ENCODE measurements at regions not wholly inside any gene's neighbourhood (a gene's known extent, or its start where the extent isn't known, plus 50 kb on each side); places are given as distances from the start of the nearest gene placed in this dataset.

DNA sequence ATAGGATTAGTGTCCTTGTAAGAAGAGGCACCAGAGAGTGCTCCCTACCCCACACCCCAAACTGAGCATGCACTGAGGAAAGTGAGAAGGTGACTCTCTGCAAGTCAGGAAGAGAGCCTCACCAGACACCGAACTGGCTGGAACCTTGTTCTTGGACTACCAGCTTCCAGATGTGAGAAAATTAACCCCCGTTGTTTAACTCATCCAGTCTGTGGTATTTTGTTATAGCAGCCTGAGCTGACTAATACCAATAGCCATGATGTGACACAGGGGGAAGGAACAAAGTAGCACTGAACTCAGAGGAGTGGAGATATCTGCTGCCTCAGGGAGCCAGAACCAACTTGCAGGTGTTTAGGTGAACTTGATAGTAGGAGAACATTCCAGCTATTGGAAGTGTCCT lies 415.2 kb upstream of the ZMIZ1 start:
- H3K27ac Mint-ChIP-seq (ENCODE audit: unreplicated experiment), result no peak overlapping the region
- intact Hi-C loops (cut with micrococcal nuclease; ENCODE audit: unreplicated experiment), result loop anchor here (10.0 kb wide), 1 partner anchor 229 kb away; no protein-coding TSS in a partner anchor
- CTCF ChIA-PET, result no interaction called here
- H3K36me3 Mint-ChIP-seq (ENCODE audit: insufficient read depth, unreplicated experiment), result no peaks in the 10 kb centered on the region
- no peaks in the 10 kb centered on the region for H3K9me3 Mint-ChIP-seq (ENCODE audit: low read depth, unreplicated experiment)
- H3K27me3 Mint-ChIP-seq (ENCODE audit: unreplicated experiment), result no peaks in the 10 kb centered on the region
- no TSS peak for BruUV-seq (replicated peaks)
- H3K4me1 Mint-ChIP-seq (ENCODE audit: low read depth, unreplicated experiment), result no peaks in the 10 kb centered on the region
- TF ChIP-seq, protein P1, sequence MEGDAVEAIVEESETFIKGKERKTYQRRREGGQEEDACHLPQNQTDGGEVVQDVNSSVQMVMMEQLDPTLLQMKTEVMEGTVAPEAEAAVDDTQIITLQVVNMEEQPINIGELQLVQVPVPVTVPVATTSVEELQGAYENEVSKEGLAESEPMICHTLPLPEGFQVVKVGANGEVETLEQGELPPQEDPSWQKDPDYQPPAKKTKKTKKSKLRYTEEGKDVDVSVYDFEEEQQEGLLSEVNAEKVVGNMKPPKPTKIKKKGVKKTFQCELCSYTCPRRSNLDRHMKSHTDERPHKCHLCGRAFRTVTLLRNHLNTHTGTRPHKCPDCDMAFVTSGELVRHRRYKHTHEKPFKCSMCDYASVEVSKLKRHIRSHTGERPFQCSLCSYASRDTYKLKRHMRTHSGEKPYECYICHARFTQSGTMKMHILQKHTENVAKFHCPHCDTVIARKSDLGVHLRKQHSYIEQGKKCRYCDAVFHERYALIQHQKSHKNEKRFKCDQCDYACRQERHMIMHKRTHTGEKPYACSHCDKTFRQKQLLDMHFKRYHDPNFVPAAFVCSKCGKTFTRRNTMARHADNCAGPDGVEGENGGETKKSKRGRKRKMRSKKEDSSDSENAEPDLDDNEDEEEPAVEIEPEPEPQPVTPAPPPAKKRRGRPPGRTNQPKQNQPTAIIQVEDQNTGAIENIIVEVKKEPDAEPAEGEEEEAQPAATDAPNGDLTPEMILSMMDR (IDR thresholded peaks at IDR 0.05; ENCODE audit: unreplicated experiment), result no peak
- no peak for DNase-seq
- H3K4me3 Mint-ChIP-seq (ENCODE audit: low read depth, unreplicated experiment), result no peak overlapping the region

GRCh38 chr10:78654047-78654590 lies 414.6 kb upstream of the ZMIZ1 start:
- intact Hi-C loops (cut with micrococcal nuclease; ENCODE audit: unreplicated experiment), result loop anchor here (10.0 kb wide), 1 partner anchor 229 kb away; no protein-coding TSS in a partner anchor
- CTCF ChIA-PET, result interaction anchor here (1.0 kb wide), 1 partner anchor 18 kb away, joined by 3 read pairs; no protein-coding TSS in a partner anchor
- no peak for DNase-seq
- Mint-ChIP-seq H3K4me3 (ENCODE audit: low read depth, unreplicated experiment) (no peak overlapping the region), H3K36me3 (ENCODE audit: insufficient read depth, unreplicated experiment) (no peaks in the 10 kb centered on the region), H3K27me3 (ENCODE audit: unreplicated experiment) (no peaks in the 10 kb centered on the region), H3K27ac (ENCODE audit: unreplicated experiment) (no peak overlapping the region), H3K4me1 (ENCODE audit: low read depth, unreplicated experiment) (no peaks in the 10 kb centered on the region), H3K9me3 (ENCODE audit: low read depth, unreplicated experiment) (no peaks in the 10 kb centered on the region)
- TF ChIP-seq, protein P1 (IDR thresholded peaks at IDR 0.05; ENCODE audit: unreplicated experiment), result no peak
- BruUV-seq (replicated peaks), result no TSS peak

- CTCF ChIA-PET, result interaction anchor here (0.6 kb wide), 1 partner anchor 451 kb away, joined by 3 read pairs; no protein-coding TSS in a partner anchor
- Mint-ChIP-seq H3K9me3 (ENCODE audit: low read depth, unreplicated experiment) (no peaks in the 10 kb centered on the region), H3K27ac (ENCODE audit: unreplicated experiment) (no peak overlapping the region), H3K27me3 (ENCODE audit: unreplicated experiment) (peaks cover under 1% of the 10 kb centered on the region), H3K4me1 (ENCODE audit: low read depth, unreplicated experiment) (no peaks in the 10 kb centered on the region), H3K4me3 (ENCODE audit: low read depth, unreplicated experiment) (no peak overlapping the region), H3K36me3 (ENCODE audit: insufficient read depth, unreplicated experiment) (no peaks in the 10 kb centered on the region)
- TF ChIP-seq, protein P1 (IDR thresholded peaks at IDR 0.05; ENCODE audit: unreplicated experiment), result no peak
- no peak for DNase-seq
- intact Hi-C loops (cut with micrococcal nuclease; ENCODE audit: unreplicated experiment), result loop anchor here (2.0 to 10.0 kb wide), 2 partner anchors 57 to 231 kb away; no protein-coding TSS in a partner anchor
- no TSS peak for BruUV-seq (replicated peaks)
Measured at GRCh38 chr10:78655979-78656378, 412.8 kb upstream of the ZMIZ1 start.

DNA sequence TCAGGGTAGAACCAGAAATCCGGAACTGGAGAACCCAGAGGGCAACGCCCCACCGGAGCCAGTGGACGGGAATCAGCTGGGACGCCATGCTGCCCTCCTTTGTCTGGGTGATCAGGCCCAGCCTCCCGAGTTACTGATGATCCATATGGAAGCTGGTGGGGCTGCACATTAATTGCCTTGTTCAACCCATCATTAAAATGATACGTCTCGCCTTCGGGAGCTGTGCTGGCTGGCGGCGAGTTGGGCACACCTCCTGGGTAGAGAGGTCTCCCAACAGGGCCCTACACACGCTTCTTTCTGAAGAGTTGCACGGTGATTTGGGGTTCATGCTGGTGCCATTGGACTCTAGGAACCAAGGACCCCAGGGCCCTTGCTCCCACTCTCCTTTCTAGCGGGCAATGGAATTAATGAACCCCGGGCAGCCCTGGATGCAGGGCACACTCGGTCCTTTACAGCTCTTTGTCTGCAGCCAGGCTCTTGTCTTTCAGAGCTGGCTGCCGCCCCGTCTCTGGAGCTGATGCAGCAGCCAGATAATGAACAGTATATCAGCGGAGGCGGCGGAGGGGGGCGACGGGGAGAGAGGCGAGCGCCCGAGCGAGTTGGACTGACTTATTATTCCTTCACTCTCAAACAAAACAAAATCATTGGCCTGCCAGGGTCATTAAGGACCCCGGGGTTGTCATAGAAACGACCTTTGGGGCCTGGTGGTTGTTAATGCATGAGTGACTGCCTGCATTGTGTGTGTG lies 412.2 kb upstream of the ZMIZ1 start:
- Mint-ChIP-seq H3K27me3 (ENCODE audit: unreplicated experiment) (peaks cover 6% of the 10 kb centered on the region), H3K27ac (ENCODE audit: unreplicated experiment) (no peak overlapping the region), H3K4me3 (ENCODE audit: low read depth, unreplicated experiment) (no peak overlapping the region), H3K4me1 (ENCODE audit: low read depth, unreplicated experiment) (no peaks in the 10 kb centered on the region), H3K9me3 (ENCODE audit: low read depth, unreplicated experiment) (no peaks in the 10 kb centered on the region), H3K36me3 (ENCODE audit: insufficient read depth, unreplicated experiment) (no peaks in the 10 kb centered on the region)
- no peak for DNase-seq
- TF ChIP-seq, protein P1 (IDR thresholded peaks at IDR 0.05; ENCODE audit: unreplicated experiment), result no peak
- CTCF ChIA-PET, result interaction anchor here (0.6 to 1.7 kb wide), 2 partner anchors 57 to 451 kb away, joined by 3 to 15 read pairs; no protein-coding TSS in a partner anchor
- intact Hi-C loops (cut with micrococcal nuclease; ENCODE audit: unreplicated experiment), result loop anchor here (2.0 to 10.0 kb wide), 2 partner anchors 58 to 232 kb away; no protein-coding TSS in a partner anchor
- BruUV-seq (replicated peaks), result no TSS peak
